ENCODE measurements at regions not wholly inside any gene's neighbourhood (a gene's known extent, or its start where the extent isn't known, plus 50 kb on each side); places are given as distances from the start of the nearest gene placed in this dataset.

GRCh38 chr9:129331772-129332500 lies 153.9 kb upstream of the IER5L start (continued):
- TF ChIP-seq KDM1A (IDR thresholded peaks at IDR 0.05; ENCODE audit: borderline replicate concordance, low read length) = peak; percentile 91
- no peak for TF ChIP-seq CBX8 (IDR thresholded peaks at IDR 0.05; ENCODE audit: borderline replicate concordance, low read depth, low read length)
- no peak for TF ChIP-seq EP300 (IDR thresholded peaks at IDR 0.05; ENCODE audit: borderline replicate concordance in 1 of 2, low read depth in 2 of 2, low read length in 2 of 2)
- no peak for TF ChIP-seq KDM4A (IDR thresholded peaks at IDR 0.05; ENCODE audit: low read depth, low read length, severe bottlenecking)
- TF ChIP-seq CHD2 (IDR thresholded peaks at IDR 0.05; ENCODE audit: low read length) = no peak
